GM21576 (cell line): ENCODE measurements at regions not wholly inside any gene's neighbourhood (a gene's known extent, or its start where the extent isn't known, plus 50 kb on each side); places are given as distances from the start of the nearest gene placed in this dataset.
A peak's percentile ranks its signal among the peaks of the same experiment; 100 is the strongest.

Source experiments
- ATAC-seq: cut with Tn5 transposase; IDR thresholded peaks from one replicate; pipeline ENCODE4 v1.9.1; 2021; ENCODE audit warnings: mild to moderate bottlenecking, moderate library complexity; ENCODE audit not compliant: unreplicated experiment

GRCh38 chr4:138697851-138698250, 317.7 kb upstream of the NOCT start:
- no peak for ATAC-seq

DNA sequence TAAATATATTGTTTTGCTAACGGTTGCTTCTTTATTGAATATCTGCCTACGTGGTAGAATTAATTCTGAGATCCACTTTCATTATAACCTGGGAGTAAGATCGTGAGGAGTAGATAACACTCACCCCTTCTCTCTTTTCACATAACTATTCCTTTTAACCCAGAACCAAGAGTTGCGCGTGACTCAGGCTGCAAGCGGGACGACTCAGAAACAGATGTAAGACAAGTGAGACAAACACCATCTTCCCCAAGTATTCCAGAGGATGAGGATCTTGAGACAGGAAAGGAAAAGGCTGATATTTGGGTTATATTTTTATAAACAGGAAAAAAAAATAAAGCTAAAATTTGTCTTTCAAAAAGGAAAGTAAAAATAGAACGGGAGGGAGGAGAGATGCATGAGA, 318.8 kb upstream of the NOCT start:
- ATAC-seq: no peak

- no peak for ATAC-seq
Measured at GRCh38 chr4:138696058-138696457, 319.5 kb upstream of the NOCT start.

- ATAC-seq: no peak
Measured at GRCh38 chr4:138693526-138693925, 322.1 kb upstream of the NOCT start.

DNA sequence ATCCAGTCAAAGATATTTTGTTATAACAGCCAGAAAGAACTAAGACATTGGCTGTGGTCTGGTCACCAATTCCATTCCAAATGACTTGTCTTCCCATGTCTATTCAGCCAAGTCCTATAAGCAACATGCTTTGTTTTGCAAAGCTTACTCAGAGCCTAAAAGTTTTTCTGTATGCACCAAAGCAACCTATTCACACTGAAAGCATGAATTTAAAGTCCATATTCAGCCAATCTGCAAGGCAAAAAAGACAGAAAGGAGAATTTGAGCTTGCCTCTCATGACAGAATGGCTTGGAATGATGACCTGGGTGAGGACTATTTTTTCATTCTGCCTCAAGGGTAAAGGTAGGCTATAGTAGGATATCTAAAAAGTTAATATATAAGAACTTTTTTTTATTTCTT, 323.2 kb upstream of the NOCT start:
- no peak for ATAC-seq

DNA sequence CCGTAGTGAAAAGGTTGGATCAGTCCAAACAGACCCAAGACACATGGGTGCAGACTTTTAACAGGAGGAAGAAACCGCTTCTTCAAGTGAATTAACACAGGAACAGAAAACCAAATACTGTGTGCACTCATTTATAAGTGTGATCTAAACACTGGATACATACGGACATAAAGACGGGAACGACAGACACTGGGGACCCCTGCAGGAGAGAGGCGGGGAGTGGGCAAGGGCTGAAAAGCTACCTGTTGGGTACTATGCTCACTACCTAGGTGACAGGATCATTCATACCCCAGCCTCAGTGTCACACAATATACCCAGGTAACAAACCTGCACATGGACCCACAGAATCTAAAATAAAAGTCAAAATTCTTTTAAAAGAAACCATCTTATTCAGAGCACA, 326.0 kb upstream of the NOCT start:
- no peak for ATAC-seq

DNA sequence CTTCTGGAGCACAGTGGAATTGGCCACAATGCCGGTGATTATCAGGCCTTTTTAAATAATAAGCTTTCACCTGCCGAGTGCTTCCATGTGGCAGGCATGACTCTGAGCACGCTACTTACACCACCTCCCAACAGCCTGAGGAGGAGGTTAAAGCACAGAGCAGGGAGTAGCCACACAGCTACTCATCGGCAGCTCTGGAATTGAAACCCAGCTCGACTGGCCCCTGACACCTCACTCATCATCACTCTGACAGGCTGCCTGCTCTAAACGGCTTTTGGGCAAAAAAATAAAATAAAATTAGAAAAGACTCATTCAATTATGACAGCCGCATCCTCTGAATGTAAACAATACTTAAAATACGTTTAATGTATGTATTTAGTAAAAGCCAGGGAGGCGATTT, 326.4 kb upstream of the NOCT start:
- ATAC-seq: no peak

GRCh38 chr4:138688408-138689085, 327.0 kb upstream of the NOCT start:
- ATAC-seq: no peak

DNA sequence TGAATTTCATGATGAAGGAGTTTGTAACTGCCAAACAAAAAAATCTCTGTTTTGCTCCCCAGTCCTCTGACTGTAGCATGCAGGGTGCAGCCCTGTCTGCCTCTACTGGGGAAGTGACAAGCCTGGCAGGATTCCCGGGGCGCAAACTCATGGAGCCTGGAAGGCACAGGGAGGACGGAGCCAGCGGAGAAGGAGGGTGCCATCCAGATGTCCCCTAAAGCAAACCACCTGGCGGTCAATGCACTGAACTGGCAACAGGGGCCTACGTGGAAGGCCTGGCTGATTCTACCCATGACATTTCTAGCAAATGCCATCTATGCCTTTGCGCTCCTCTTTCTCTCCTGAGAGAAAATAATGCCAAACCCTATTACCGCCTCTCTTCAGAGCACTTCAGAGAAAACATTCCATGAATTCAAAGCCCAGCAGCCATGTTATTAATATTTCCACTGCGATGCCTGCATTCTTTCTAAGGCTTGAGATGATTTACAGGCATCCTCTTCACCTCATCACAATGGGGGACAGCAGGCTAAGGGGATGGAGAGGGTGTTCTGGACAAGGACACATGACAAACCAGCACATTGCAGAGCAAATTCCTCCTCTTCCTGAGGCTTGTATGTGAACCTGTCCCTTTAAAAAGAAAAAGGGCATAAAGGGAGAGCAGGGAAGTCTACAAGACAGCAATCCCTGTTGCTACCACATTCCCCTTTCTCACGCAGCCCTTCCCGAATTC, 329.3 kb upstream of the NOCT start:
- ATAC-seq: no peak

DNA sequence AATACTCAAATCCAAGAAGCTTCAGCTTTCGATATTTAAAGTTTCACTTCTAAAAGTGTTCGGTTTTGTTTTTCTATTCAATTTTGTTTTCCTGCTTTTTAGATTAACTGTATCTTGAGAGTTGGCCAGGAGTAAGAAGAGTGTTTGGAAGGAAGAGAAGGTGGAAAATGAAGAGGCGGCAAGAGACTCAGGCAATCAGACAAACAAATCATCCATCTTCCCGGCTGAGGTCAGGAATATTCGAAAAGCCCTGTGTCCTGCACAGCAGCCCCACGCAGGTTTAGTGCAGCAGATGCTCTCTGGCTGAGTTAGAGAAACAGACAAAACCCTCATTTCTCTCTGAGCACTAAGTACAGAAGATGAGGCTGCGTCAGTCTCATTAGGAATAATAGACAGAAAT, 330.3 kb upstream of the NOCT start:
- no peak for ATAC-seq

DNA sequence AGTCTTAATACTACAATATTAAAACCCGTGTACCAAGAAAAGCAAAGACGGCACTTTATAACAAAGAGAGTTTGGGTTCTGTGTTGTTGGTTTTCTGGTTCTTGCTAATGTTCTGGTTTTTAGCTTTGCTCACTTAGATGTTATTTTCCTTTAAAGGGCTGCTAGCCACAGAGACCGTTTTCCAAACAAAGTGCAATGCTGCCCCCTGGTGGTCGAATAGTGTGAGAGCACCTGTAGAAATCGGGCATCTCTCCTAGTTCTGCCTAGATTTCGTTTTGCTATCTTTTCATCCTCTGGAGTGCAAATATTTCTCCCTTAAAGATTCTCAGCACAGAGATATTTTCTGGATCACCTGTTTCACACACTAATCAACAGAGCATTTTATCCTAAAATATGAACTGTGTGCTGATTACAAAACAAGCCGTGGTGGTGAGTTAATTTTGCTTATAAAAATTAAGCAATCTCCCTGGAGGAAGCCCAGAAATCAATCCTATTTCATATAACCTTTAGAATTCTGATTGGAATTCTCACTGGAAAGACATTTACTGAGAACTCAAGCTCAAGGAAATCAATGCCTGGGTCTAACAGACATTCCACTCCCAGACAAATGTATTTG, 334.5 kb upstream of the NOCT start:
- ATAC-seq: peak; percentile 80

GRCh38 chr4:138680256-138680655, 335.3 kb upstream of the NOCT start:
- ATAC-seq: no peak

DNA sequence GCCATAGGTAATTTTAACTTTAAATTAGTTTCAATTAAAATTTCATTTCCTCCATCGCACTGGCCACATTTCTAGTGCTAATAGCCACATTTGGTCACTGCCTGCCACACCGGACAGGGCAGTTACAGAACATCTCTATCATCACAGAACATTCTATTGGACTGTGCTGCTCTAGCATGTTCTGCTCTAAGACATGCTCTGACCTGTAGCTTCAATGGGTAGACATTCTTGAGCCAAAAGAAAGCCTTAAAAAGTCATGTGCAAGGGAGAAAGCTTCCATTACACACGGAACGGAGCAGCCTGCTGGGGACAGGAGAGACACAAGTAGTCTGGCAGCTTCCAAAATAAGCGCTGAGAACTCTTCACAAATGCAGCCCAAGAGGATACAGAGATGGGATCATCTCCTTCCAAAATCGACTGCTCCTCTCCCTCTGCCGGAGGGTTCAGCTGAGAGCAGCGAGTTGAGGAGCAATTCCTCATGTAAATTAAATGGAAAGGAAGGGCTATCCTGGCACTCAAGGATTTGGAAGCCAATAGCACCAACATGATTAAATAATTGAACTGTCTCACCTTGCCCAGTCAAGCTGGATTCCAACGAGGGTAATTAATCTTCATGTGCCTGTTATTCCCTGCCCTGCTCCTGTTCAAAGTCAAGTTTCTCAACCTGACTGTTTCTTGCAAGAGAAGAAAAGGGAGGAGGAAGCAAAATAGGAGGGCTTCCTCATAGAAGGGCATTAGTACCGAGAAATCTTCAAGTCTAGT, 336.4 kb upstream of the NOCT start:
- no peak for ATAC-seq

- no peak for ATAC-seq
Measured at GRCh38 chr4:138677748-138678147, 337.8 kb upstream of the NOCT start.

GRCh38 chr4:138677212-138677611, 338.4 kb upstream of the NOCT start:
- ATAC-seq: no peak

GRCh38 chr4:138675685-138676084, 339.9 kb upstream of the NOCT start:
- no peak for ATAC-seq

DNA sequence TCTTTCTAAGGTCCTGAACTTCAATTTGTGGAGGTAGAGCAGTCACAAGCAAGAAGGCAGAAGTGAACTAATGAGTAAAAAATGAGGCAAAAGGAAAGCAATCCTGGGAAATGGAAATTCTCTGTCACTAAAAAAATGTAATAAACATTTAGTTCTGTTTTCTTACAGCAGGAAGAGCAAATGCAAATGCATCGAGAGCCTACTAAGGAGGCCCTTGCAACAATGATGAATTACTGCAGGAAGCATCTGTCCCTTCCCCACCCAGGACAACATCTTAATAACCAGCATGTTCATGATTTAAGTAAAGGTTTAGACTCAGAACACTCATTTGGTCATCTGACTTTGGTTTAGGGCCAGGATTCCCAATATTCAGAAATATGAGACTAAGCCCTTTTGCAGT, 341.4 kb upstream of the NOCT start:
- ATAC-seq: no peak

DNA sequence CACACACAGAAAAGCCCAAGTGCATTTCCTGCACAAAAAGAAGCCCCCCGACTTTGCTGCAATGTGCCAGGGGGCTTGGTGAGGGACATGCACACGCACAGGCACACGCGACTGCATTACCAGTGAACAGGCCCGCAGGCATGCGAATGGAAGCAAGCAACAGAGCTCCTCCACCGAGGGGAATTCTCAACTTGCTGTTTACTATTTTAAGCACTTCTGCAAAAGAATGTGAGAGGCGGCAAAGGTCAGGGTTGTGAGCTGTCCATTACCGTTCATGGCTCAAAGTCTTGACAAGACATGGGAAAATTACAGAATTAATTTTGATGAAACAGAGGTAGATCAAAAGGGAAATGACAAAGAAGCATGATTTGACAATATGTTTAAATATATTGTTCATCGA, 342.5 kb upstream of the NOCT start:
- ATAC-seq: no peak

GRCh38 chr4:138672393-138672976, 343.1 kb upstream of the NOCT start:
- peak; percentile 63 for ATAC-seq

DNA sequence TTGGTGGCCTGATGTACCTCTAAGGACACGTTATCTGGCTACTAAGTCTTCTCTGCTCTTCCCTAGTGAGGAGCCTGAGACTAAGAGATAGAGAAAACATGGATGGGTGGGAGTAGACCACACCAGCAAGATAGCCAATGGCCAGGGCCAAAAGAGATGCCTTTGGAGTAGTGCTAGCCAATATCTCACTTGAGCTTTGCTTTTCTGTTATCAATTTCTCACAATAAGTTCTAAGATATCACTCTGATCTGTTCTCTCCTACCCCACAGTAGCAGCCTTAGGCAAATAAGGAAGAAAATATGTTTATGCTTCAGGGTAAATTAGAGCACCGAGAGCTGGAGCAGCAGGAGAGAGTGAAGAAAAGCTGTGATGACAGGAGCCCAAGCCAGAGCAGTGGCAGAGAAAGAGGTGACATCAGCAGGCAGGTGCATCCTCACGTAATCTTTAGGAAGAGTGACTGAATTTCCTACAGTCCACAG, 343.9 kb upstream of the NOCT start:
- ATAC-seq: no peak

DNA sequence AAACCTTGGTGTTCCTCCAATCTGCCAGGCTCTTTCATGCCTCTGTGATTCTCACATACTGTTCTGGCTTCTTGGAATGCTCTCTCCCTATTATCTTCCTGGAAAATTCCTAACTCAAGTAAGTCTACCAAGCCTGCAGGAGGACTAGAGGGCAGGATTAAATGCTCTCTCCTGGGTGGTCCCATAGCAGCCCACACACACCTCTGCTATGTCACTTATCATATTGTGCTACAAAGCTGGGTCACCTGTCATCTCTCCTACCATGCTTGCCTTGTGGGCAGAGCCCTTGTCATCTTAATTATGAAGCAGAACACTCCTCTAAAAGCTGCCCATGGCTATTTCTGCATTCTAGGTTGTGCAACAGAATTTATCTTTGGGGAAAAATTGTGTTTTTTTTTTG, 344.5 kb upstream of the NOCT start:
- ATAC-seq: no peak
